Adrenal gland (tissue), 5 donors: ENCODE measurements at regions not wholly inside any gene's neighbourhood (a gene's known extent, or its start where the extent isn't known, plus 50 kb on each side); places are given as distances from the start of the nearest gene placed in this dataset.

Experiments used
- POLR2A ChIP-seq, 2 donors: fragments of 450-650 bp; IDR thresholded peaks; one replicate each; pipeline ENCODE4 v1.6.1; 2017; ENCODE audit warnings: antibody characterized with exemption in 2 of 2, mild to moderate bottlenecking in 2 of 2, moderate library complexity in 1 of 2
- TF ChIP-seq, protein P1 (sequence below), 6 experiments: fragments of 450-650 bp in 4 of 6; fragments of 200-600 bp in 2 of 6; sonication (generic) in 1 of 6; IDR thresholded peaks; 1 replicate in 5 of 6; 2 replicates in 1 of 6; pipeline versions ENCODE4 v1.5.1 to v1.8.0; 2016 to 2021; ENCODE audit warnings: antibody characterized with exemption in 6 of 6, mild to moderate bottlenecking in 2 of 6, moderate library complexity in 1 of 6
- donor health status: DM: no; HTN: no; CAD: no.

DNA sequence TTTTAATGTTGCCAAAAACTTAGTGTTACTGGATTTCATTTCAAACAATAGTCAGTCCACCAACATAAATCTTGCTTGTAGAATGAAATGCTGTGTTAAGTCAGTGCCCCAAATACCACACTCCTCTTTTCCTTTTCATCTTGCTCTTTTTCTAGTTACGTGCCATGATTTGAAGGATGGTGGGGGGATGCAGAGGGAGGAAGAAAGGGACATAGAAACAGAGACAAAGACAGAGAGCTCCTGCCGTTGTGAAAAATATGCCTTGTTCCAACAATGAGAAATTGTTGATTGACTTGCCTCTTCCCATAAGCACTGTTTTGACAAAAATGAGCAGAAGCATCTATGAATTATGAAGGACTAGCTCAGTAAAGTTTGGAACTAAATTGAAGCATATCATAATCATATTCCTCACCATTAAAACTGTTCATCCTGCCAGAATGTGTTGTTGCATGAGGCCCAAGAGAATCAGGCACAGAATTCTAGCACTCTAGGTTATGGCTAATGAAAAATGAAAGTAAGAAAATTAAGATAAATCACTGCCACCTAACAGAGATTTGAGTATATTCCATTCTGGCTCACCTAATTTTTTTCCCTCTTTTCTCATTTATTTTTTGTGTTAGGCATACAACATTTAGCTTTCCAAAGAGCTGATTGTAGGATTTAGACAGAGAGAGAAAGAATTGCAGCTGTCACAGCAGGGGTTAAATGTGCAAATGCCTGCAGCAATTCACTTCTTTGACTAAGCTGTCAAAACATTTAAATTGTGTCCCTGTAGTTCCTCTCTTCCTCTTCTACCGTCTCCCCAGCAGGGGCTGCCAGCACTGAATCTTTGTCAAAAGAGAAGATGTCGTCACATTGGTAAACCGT lies 111.6 kb upstream of the PTPN13 start:
- TF ChIP-seq, protein P1, sequence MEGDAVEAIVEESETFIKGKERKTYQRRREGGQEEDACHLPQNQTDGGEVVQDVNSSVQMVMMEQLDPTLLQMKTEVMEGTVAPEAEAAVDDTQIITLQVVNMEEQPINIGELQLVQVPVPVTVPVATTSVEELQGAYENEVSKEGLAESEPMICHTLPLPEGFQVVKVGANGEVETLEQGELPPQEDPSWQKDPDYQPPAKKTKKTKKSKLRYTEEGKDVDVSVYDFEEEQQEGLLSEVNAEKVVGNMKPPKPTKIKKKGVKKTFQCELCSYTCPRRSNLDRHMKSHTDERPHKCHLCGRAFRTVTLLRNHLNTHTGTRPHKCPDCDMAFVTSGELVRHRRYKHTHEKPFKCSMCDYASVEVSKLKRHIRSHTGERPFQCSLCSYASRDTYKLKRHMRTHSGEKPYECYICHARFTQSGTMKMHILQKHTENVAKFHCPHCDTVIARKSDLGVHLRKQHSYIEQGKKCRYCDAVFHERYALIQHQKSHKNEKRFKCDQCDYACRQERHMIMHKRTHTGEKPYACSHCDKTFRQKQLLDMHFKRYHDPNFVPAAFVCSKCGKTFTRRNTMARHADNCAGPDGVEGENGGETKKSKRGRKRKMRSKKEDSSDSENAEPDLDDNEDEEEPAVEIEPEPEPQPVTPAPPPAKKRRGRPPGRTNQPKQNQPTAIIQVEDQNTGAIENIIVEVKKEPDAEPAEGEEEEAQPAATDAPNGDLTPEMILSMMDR (IDR thresholded peaks at IDR 0.05): peak in 2 of 6 experiments; percentile 9 to 17
- no peak for TF ChIP-seq POLR2A (IDR thresholded peaks at IDR 0.05)
